ENCODE measurements at regions not wholly inside any gene's neighbourhood (a gene's known extent, or its start where the extent isn't known, plus 50 kb on each side); places are given as distances from the start of the nearest gene placed in this dataset.

GRCh38 chr2:21467280-21467818 is 343.6 kb downstream of the TDRD15 start:
- DNase-seq = no peak
- no peak for ATAC-seq
- no peaks in the 10 kb centered on the region for H3K9me3 ChIP-seq
- WGBS, 2 donors = 23 to 29% methylated on average over 1 of the region's 1 CpG
- H3K36me3 ChIP-seq = no peaks in the 10 kb centered on the region
- H3K27me3 ChIP-seq = no peaks in the 10 kb centered on the region
- intact Hi-C loops (cut with DNase I) = no loop called here
- no peak for TF ChIP-seq CTCF (IDR thresholded peaks at IDR 0.05)
- no peak overlapping the region for H3K27ac ChIP-seq
- H3K4me1 ChIP-seq = no peaks in the 10 kb centered on the region
- no peak overlapping the region for H3K4me3 ChIP-seq
- no peak for FAIRE-seq

GRCh38 chr2:21467910-21468309 is 344.1 kb downstream of the TDRD15 start:
- no peak for TF ChIP-seq CTCF (IDR thresholded peaks at IDR 0.05)
- Histone ChIP-seq H3K36me3 (no peaks in the 10 kb centered on the region), H3K9me3 (no peaks in the 10 kb centered on the region), H3K4me1 (no peaks in the 10 kb centered on the region), H3K4me3 (no peak overlapping the region), H3K27ac (no peak overlapping the region), H3K27me3 (no peaks in the 10 kb centered on the region)
- FAIRE-seq (no peak), DNase-seq (no peak), ATAC-seq (no peak)
- 46 to 61% methylated on average over 2 of the region's 2 CpGs for WGBS, 2 donors
- intact Hi-C loops (cut with DNase I) = no loop called here

- TF ChIP-seq CTCF (IDR thresholded peaks at IDR 0.05) = no peak
- DNase-seq (no peak), ATAC-seq (no peak), FAIRE-seq (no peak)
- 45 to 64% methylated on average over 4 of the region's 4 CpGs for WGBS, 2 donors
- Histone ChIP-seq H3K27me3 (no peaks in the 10 kb centered on the region), H3K9me3 (no peaks in the 10 kb centered on the region), H3K4me1 (no peaks in the 10 kb centered on the region), H3K4me3 (no peak overlapping the region), H3K27ac (no peak overlapping the region), H3K36me3 (no peaks in the 10 kb centered on the region)
- intact Hi-C loops (cut with DNase I) = no loop called here
These were observed 344.9 kb downstream of the TDRD15 start for GRCh38 chr2:21468624-21469023.

GRCh38 chr2:21469158-21469557 is 345.4 kb downstream of the TDRD15 start:
- no peak overlapping the region for H3K27ac ChIP-seq

More at GRCh38 chr2:21469158-21469557, 345.4 kb downstream of the TDRD15 start:
- H3K4me3 ChIP-seq = no peak overlapping the region
- H3K27me3 ChIP-seq = no peaks in the 10 kb centered on the region
- no peaks in the 10 kb centered on the region for H3K4me1 ChIP-seq
- DNase-seq (no peak), ATAC-seq (no peak), FAIRE-seq (no peak)
- 56 to 59% methylated on average over 2 of the region's 2 CpGs for WGBS, 2 donors
- TF ChIP-seq CTCF (IDR thresholded peaks at IDR 0.05) = no peak
- no peaks in the 10 kb centered on the region for H3K9me3 ChIP-seq
- H3K36me3 ChIP-seq = no peaks in the 10 kb centered on the region
- intact Hi-C loops (cut with DNase I) = no loop called here

Measured in pancreas (tissue), 10 donors.